ENCODE measurements at regions not wholly inside any gene's neighbourhood (a gene's known extent, or its start where the extent isn't known, plus 50 kb on each side); places are given as distances from the start of the nearest gene placed in this dataset.
"Not testable (repeated sequence)": the region's sequence is repeated elsewhere in the genome, so short reads cannot be mapped to it uniquely, and the experiment has no call there.

GRCh38 chr7:16268821-16269768, 152.2 kb downstream of the CRPPA start:
- no peaks in the 10 kb centered on the region for H3K4me1 ChIP-seq (ENCODE audit: control insufficient read depth in 1 of 2, extremely low read depth in 1 of 2, insufficient read depth in 2 of 2, low read length in 2 of 2)
- no peaks in the 10 kb centered on the region for H3K36me3 Mint-ChIP-seq
- no peak overlapping the region for H3K27ac ChIP-seq (ENCODE audit: low read length)
- CTCF ChIA-PET: no interaction called here
- H3K27me3 Mint-ChIP-seq: no peaks in the 10 kb centered on the region
- H3K4me3 ChIP-seq (ENCODE audit: control insufficient read depth in 1 of 2, extremely low read depth in 1 of 2, low read length in 1 of 2): no peak overlapping the region
- H3K27me3 ChIP-seq (replicated peaks in 1 of 2; ENCODE audit: control insufficient read depth in 2 of 2, extremely low read depth in 1 of 2, insufficient read depth in 2 of 2, low read length in 1 of 2): no peaks in the 10 kb centered on the region
- H3K36me3 ChIP-seq (ENCODE audit: control insufficient read depth in 2 of 2, extremely low read depth in 1 of 2, insufficient read depth in 1 of 2, low read length in 1 of 2): no peaks in the 10 kb centered on the region
- no peaks in the 10 kb centered on the region for H3K9me3 Mint-ChIP-seq
- no peaks in the 10 kb centered on the region for H3K4me1 Mint-ChIP-seq
- no peak overlapping the region for H3K4me3 Mint-ChIP-seq
- H3K9me3 ChIP-seq: no peaks in the 10 kb centered on the region
- H3K27ac Mint-ChIP-seq: no peak overlapping the region
- 42% methylated on average over 3 of the region's 12 CpGs for WGBS (ENCODE audit: insufficient coverage)
- DNase-seq (peak in 1 of 35 experiments; percentile 0), ATAC-seq (replicated peaks in 1 of 4) (peak in 1 of 4 experiments; percentile 49)
- POLR2A ChIA-PET: interaction anchor here in 1 of 2 donors (0.6 kb wide), 1 partner anchor 187 kb away, joined by 3 read pairs; no protein-coding TSS in a partner anchor

GRCh38 chr7:16267953-16268820, 153.2 kb downstream of the CRPPA start:
- no peak overlapping the region for H3K4me3 Mint-ChIP-seq
- CTCF ChIA-PET: no interaction called here

GRCh38 chr7:16266877-16267276, 154.5 kb downstream of the CRPPA start:
- Histone ChIP-seq H3K9me3 (no peaks in the 10 kb centered on the region), H3K27me3 (replicated peaks in 1 of 2; ENCODE audit: control insufficient read depth in 2 of 2, extremely low read depth in 1 of 2, insufficient read depth in 2 of 2, low read length in 1 of 2) (no peaks in the 10 kb centered on the region), H3K4me1 (ENCODE audit: control insufficient read depth in 1 of 2, extremely low read depth in 1 of 2, insufficient read depth in 2 of 2, low read length in 2 of 2) (no peaks in the 10 kb centered on the region), H3K4me3 (ENCODE audit: control insufficient read depth in 1 of 2, extremely low read depth in 1 of 2, low read length in 1 of 2) (no peak overlapping the region), H3K36me3 (ENCODE audit: control insufficient read depth in 2 of 2, extremely low read depth in 1 of 2, insufficient read depth in 1 of 2, low read length in 1 of 2) (no peaks in the 10 kb centered on the region), H3K27ac (ENCODE audit: low read length) (no peak overlapping the region)
- H3K4me1 Mint-ChIP-seq: no peaks in the 10 kb centered on the region
- H3K36me3 Mint-ChIP-seq: no peaks in the 10 kb centered on the region
- no peak overlapping the region for H3K4me3 Mint-ChIP-seq
- POLR2A ChIA-PET: interaction anchor here in 1 of 2 donors (0.5 kb wide), 1 partner anchor 53 kb away, joined by 5 read pairs; no protein-coding TSS in a partner anchor
- no peaks in the 10 kb centered on the region for H3K9me3 Mint-ChIP-seq
- DNase-seq: no peak
- ATAC-seq (replicated peaks in 1 of 4): no peak
- WGBS (ENCODE audit: insufficient coverage): no CpG with 5 or more reads among the region's 1 CpG
- no peaks in the 10 kb centered on the region for H3K27me3 Mint-ChIP-seq
- CTCF ChIA-PET: no interaction called here
- no peak overlapping the region for H3K27ac Mint-ChIP-seq

More at GRCh38 chr7:16267953-16268820, 153.2 kb downstream of the CRPPA start:
- H3K4me1 Mint-ChIP-seq: no peaks in the 10 kb centered on the region
- Histone ChIP-seq H3K9me3 (no peaks in the 10 kb centered on the region), H3K27ac (ENCODE audit: low read length) (no peak overlapping the region), H3K27me3 (replicated peaks in 1 of 2; ENCODE audit: control insufficient read depth in 2 of 2, extremely low read depth in 1 of 2, insufficient read depth in 2 of 2, low read length in 1 of 2) (no peaks in the 10 kb centered on the region), H3K36me3 (ENCODE audit: control insufficient read depth in 2 of 2, extremely low read depth in 1 of 2, insufficient read depth in 1 of 2, low read length in 1 of 2) (no peaks in the 10 kb centered on the region), H3K4me1 (ENCODE audit: control insufficient read depth in 1 of 2, extremely low read depth in 1 of 2, insufficient read depth in 2 of 2, low read length in 2 of 2) (no peaks in the 10 kb centered on the region), H3K4me3 (ENCODE audit: control insufficient read depth in 1 of 2, extremely low read depth in 1 of 2, low read length in 1 of 2) (no peak overlapping the region)
- no peaks in the 10 kb centered on the region for H3K27me3 Mint-ChIP-seq
- no peaks in the 10 kb centered on the region for H3K9me3 Mint-ChIP-seq
- DNase-seq (no peak), ATAC-seq (replicated peaks in 1 of 4) (no peak)
- POLR2A ChIA-PET: interaction anchor here in 1 of 2 donors (0.6 kb wide), 1 partner anchor 187 kb away, joined by 3 read pairs; no protein-coding TSS in a partner anchor
- H3K36me3 Mint-ChIP-seq: no peaks in the 10 kb centered on the region
- no CpG with 5 or more reads among the region's 5 CpGs for WGBS (ENCODE audit: insufficient coverage)
- no peak overlapping the region for H3K27ac Mint-ChIP-seq

GRCh38 chr7:16266470-16266869, 154.9 kb downstream of the CRPPA start:
- not testable (repeated sequence) for DNase-seq

GRCh38 chr7:16265863-16266458, 155.4 kb downstream of the CRPPA start:
- no peaks in the 10 kb centered on the region for H3K27me3 Mint-ChIP-seq
- no peak overlapping the region for H3K4me3 Mint-ChIP-seq
- WGBS (ENCODE audit: insufficient coverage): no CpG with 5 or more reads among the region's 3 CpGs
- no peaks in the 10 kb centered on the region for H3K9me3 ChIP-seq
- H3K4me1 Mint-ChIP-seq: no peaks in the 10 kb centered on the region
- no peak overlapping the region for H3K4me3 ChIP-seq (ENCODE audit: control insufficient read depth in 1 of 2, extremely low read depth in 1 of 2, low read length in 1 of 2)
- no peaks in the 10 kb centered on the region for H3K27me3 ChIP-seq (replicated peaks in 1 of 2; ENCODE audit: control insufficient read depth in 2 of 2, extremely low read depth in 1 of 2, insufficient read depth in 2 of 2, low read length in 1 of 2)
- H3K27ac ChIP-seq (ENCODE audit: low read length): no peak overlapping the region
- peaks cover 0 to 2% of the 10 kb centered on the region in 2 experiments for H3K4me1 ChIP-seq (ENCODE audit: control insufficient read depth in 1 of 2, extremely low read depth in 1 of 2, insufficient read depth in 2 of 2, low read length in 2 of 2)
- no peaks in the 10 kb centered on the region for H3K9me3 Mint-ChIP-seq
- H3K27ac Mint-ChIP-seq: no peak overlapping the region
- ATAC-seq (replicated peaks in 1 of 4) (no peak), DNase-seq (no peak)
- no peaks in the 10 kb centered on the region for H3K36me3 Mint-ChIP-seq
- CTCF ChIA-PET: no interaction called here
- no peaks in the 10 kb centered on the region for H3K36me3 ChIP-seq (ENCODE audit: control insufficient read depth in 2 of 2, extremely low read depth in 1 of 2, insufficient read depth in 1 of 2, low read length in 1 of 2)
- POLR2A ChIA-PET: no interaction called here

More at GRCh38 chr7:16266470-16266869, 154.9 kb downstream of the CRPPA start:
- H3K9me3 ChIP-seq; H3K27ac Mint-ChIP-seq; H3K27me3 ChIP-seq (replicated peaks in 1 of 2; ENCODE audit: control insufficient read depth in 2 of 2, extremely low read depth in 1 of 2, insufficient read depth in 2 of 2, low read length in 1 of 2); H3K4me1 Mint-ChIP-seq; POLR2A ChIA-PET; H3K4me3 ChIP-seq (ENCODE audit: control insufficient read depth in 1 of 2, extremely low read depth in 1 of 2, low read length in 1 of 2); H3K9me3 Mint-ChIP-seq; H3K27me3 Mint-ChIP-seq; H3K36me3 Mint-ChIP-seq; H3K4me3 Mint-ChIP-seq; H3K36me3 ChIP-seq (ENCODE audit: control insufficient read depth in 2 of 2, extremely low read depth in 1 of 2, insufficient read depth in 1 of 2, low read length in 1 of 2); CTCF ChIA-PET; ATAC-seq (replicated peaks in 1 of 4); H3K27ac ChIP-seq (ENCODE audit: low read length); H3K4me1 ChIP-seq (ENCODE audit: control insufficient read depth in 1 of 2, extremely low read depth in 1 of 2, insufficient read depth in 2 of 2, low read length in 2 of 2): not testable (repeated sequence)
- WGBS (ENCODE audit: insufficient coverage): 80% methylated on average over 6 of the region's 9 CpGs
